ENCODE measurements at regions not wholly inside any gene's neighbourhood (a gene's known extent, or its start where the extent isn't known, plus 50 kb on each side); places are given as distances from the start of the nearest gene placed in this dataset.

DNA sequence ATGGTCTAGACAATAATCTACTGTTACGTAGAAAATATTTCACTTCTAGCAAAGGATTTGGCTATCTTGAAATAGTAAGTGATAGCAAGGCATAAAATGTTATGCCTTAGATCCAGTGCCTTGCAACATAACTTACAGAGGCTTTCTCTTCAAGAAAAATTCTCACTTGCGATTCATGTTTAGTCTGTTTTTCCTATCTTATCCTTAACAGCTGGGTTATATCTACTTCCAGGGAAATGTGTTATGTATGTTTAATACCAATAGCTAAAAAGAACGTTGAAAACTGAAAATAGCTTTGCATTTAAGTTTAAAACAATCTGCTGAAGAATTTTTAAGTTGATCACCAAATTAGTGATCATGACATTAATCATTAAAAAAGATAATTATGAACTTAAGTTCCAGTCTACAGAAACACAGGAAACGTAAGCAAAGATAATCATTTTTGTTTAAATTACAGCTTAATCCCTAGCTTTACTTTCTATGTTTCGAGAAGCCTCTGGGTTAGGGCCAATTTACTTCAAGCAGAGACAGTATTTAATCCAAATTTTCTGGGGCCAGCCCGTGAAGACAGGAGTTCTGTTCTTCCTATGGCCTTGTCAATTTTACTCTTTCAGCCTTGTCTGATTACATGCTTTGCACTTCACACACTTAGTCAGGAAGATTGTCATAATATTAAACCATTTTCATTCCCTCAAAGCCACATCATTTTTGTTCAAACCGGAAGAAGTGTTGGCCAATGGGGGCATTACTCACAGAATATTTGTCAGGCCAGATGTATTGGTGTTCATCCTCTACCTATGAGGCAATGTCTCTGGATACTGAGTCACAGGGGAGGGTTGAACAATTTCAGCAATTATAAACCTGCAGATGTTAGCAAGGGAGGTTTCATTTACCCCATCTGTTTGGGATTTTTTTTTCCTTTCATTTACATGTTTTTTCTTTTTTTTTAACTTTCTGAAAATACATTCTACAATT lies 1132.9 kb upstream of the ZEB2 start:
- no peaks in the 10 kb centered on the region for H3K36me3 ChIP-seq (ENCODE audit: insufficient read depth)
- H3K27ac ChIP-seq (ENCODE audit: low read depth), result no peak overlapping the region
- H3K4me3 ChIP-seq (ENCODE audit: low read depth, low read length), result no peak overlapping the region
- DNase-seq (ENCODE audit: extremely low spot score), result peak; percentile 23
- no peaks in the 10 kb centered on the region for H3K4me1 ChIP-seq (ENCODE audit: insufficient read depth)
- 29% methylated on average over 7 of the region's 7 CpGs for WGBS

DNA sequence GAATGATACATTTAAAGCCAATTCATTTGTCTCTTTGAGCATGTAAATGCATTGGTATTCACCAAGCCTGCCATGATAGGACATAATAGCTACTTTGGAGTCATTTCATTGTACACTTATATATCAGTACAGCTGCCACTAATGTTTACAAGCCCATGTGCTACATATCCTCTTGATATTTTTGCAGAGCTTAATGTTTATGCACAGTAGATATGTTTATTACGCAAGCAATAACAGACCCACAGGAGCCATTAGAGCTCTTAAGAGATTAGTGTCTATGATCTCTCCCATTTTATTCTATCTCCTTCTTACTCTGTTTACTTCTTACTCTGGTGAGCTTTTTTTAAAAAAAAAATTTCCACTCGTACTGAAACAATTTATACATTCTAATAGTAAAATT lies 1132.1 kb upstream of the ZEB2 start:
- Histone ChIP-seq H3K27ac (ENCODE audit: low read depth) (no peak overlapping the region), H3K4me1 (ENCODE audit: insufficient read depth) (no peaks in the 10 kb centered on the region), H3K4me3 (ENCODE audit: low read depth, low read length) (no peak overlapping the region), H3K36me3 (ENCODE audit: insufficient read depth) (no peaks in the 10 kb centered on the region)
- no peak for DNase-seq (ENCODE audit: extremely low spot score)
- WGBS, result 46% methylated on average over 2 of the region's 2 CpGs

DNA sequence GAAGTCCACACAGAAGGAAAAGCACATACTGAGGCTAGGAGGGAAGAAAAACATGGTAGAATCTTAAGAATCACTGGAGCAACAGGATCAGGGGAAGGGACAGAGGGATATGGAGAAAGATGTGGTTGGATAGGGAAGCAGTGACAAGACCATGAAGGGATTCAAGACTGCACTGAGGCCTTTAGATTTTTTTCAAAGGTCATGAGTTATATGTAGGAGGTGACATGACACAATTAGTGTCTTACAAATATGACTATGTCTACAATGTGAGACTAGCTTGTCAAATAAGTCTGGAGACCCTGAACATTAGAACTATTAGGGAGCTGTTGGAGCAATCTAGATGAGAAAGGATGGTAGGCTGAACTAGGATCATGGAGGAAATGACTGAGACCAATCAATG lies 1130.3 kb upstream of the ZEB2 start:
- DNase-seq (ENCODE audit: extremely low spot score), result no peak
- H3K27ac ChIP-seq (ENCODE audit: low read depth), result no peak overlapping the region
- H3K4me3 ChIP-seq (ENCODE audit: low read depth, low read length), result no peak overlapping the region
- H3K36me3 ChIP-seq (ENCODE audit: insufficient read depth), result no peaks in the 10 kb centered on the region
- no peaks in the 10 kb centered on the region for H3K4me1 ChIP-seq (ENCODE audit: insufficient read depth)

DNA sequence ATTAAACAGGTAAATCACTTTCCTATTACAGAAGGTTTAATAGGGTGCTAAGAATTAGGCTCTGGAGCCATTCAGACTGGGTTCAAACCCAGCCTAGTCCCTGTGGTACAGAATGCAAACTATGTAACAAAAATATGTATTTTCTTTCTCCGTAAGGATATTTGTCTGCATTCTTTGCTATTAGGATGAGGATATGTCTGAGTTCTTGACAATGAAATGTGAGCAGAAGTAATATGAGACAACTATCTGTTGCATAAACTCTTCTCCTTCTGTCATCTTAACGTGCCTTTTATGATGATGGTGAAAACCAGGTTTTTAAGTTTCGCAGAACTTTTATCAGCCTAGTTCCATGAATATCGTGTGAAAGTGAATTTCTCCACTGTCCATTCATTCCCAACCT lies 1129.1 kb upstream of the ZEB2 start:
- H3K27ac ChIP-seq (ENCODE audit: low read depth), result no peak overlapping the region
- H3K4me1 ChIP-seq (ENCODE audit: insufficient read depth), result no peaks in the 10 kb centered on the region
- H3K36me3 ChIP-seq (ENCODE audit: insufficient read depth), result no peaks in the 10 kb centered on the region
- DNase-seq (ENCODE audit: extremely low spot score), result no peak
- WGBS, result 88% methylated on average over 4 of the region's 4 CpGs
- no peak overlapping the region for H3K4me3 ChIP-seq (ENCODE audit: low read depth, low read length)

DNA sequence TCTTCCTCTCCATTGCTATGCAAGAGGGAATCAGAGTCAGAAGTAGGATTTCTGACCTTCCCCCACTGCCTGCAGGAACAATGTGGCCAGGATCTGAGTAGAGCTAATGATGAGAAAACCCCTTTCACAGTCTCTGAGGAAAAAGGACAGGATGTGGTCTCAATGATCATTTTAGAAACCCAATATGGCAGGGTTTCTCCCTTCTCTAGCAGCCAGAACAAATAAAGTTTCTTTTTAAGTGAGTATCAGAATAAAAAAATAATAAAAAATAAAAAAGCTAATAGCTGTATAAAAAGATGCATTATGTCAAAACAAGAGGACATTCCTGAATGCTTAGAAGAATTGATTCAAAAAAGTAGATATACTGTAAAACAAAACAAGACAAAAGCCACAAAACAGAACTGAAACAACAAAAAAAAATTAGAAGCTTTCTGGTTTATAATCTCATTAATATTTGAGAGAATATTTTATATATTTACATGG lies 1124.9 kb upstream of the ZEB2 start:
- DNase-seq (ENCODE audit: extremely low spot score), result no peak
- no peak overlapping the region for H3K27ac ChIP-seq (ENCODE audit: low read depth)
- no peak overlapping the region for H3K4me3 ChIP-seq (ENCODE audit: low read depth, low read length)
- no peaks in the 10 kb centered on the region for H3K36me3 ChIP-seq (ENCODE audit: insufficient read depth)
- no peaks in the 10 kb centered on the region for H3K4me1 ChIP-seq (ENCODE audit: insufficient read depth)

DNA sequence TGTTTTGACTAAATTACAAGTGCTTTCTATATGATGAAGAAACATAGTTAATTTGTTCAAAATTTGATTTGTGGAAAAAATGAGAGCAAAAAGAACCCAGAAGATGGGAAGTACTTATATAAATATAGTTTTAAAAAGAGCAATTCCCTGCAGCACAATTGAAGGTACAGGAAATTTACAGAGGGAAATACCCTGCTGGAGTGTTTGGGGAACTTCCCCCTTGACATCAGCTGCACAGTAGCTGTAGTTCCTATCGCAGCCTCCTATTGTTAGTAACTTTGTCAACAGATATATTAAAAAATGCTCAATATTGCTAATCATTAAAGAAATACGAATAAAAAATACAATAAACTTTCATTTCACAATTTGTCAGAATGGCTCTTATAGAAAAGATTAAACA lies 1118.8 kb upstream of the ZEB2 start:
- H3K4me1 ChIP-seq (ENCODE audit: insufficient read depth), result no peaks in the 10 kb centered on the region

DNA sequence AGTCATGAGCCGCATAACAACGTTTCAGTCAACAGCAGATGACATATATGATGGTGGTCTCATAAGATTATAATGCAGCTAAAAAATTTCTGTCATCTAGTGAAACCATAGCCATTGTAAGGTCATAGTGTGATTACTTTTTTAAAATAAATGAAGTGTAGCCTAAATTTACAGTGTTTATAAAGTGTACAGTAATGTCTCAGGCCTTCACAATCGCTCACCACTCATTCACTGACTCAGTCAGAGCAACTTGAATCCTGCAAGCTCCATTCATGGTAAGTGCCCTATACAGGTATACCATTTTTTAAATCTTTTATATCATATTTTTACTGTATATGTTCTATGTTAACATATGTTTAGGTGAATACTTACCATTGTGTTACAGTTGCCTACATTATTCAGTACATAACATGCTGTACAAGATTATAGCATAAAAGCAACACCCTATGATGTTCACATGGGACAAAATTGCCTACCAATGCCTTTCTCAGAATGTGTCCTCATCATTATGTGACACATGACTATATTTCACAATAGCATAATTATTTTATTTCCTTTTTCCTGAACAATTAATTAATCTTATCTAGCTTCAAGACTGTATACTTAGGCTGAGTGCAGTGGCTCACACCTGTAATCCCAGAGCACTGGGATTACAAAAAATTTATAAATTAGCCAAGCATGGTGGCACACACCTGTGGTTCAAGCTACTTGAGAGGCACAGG lies 1115.9 kb upstream of the ZEB2 start:
- no peak for DNase-seq (ENCODE audit: extremely low spot score)
- H3K27ac ChIP-seq (ENCODE audit: low read depth), result no peak overlapping the region
- H3K4me1 ChIP-seq (ENCODE audit: insufficient read depth), result no peaks in the 10 kb centered on the region
- no peaks in the 10 kb centered on the region for H3K36me3 ChIP-seq (ENCODE audit: insufficient read depth)
- no peak overlapping the region for H3K4me3 ChIP-seq (ENCODE audit: low read depth, low read length)
- WGBS, result 94% methylated on average over 3 of the region's 3 CpGs

More for the DNA sequence above, 1118.8 kb upstream of the ZEB2 start:
- Histone ChIP-seq H3K27ac (ENCODE audit: low read depth) (no peak overlapping the region), H3K4me3 (ENCODE audit: low read depth, low read length) (no peak overlapping the region), H3K36me3 (ENCODE audit: insufficient read depth) (no peaks in the 10 kb centered on the region)
- 76% methylated on average over 2 of the region's 2 CpGs for WGBS
- DNase-seq (ENCODE audit: extremely low spot score), result no peak

DNA sequence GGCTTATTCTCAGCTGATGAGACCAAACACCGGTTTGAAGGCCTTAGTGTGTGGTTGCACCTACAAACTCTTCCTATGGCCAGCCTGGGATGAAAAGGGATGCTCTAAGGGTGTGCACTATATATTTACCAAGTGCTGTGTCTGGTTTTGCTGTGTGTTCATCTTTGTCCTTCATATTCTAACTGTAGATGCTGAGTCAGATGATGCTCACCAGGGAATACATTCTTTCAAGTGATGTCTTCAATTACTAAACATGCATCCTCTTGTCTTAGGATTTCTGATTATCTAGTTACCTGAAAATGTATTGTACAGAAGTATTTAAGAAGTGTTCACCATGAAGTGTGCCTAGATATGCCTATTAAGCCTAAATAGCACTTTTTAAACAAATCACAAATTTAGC lies 1111.6 kb upstream of the ZEB2 start:
- no peak for DNase-seq (ENCODE audit: extremely low spot score)
- 96% methylated on average over 1 of the region's 1 CpG for WGBS
- H3K36me3 ChIP-seq (ENCODE audit: insufficient read depth), result no peaks in the 10 kb centered on the region
- no peaks in the 10 kb centered on the region for H3K4me1 ChIP-seq (ENCODE audit: insufficient read depth)
- no peak overlapping the region for H3K4me3 ChIP-seq (ENCODE audit: low read depth, low read length)
- no peak overlapping the region for H3K27ac ChIP-seq (ENCODE audit: low read depth)

DNA sequence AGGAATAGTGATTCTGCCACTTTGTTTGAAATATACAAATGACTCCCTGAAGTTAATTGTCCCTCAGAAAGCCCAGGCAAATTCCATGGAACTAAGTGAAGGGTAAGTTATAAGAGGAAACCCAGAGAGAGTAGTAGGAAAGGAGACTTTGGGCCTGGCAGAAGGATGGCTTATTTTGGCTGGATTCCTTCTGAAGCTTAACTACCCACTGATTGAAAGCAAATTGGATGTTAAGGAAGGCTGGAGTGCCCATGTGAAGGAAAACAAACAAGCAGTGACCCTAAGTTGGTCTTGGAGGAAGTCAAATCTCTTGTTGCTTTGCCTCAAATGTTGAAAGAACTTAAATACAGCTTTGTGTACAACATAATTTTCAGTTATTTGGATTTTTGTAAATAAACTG lies 1106.4 kb upstream of the ZEB2 start:
- Histone ChIP-seq H3K36me3 (ENCODE audit: insufficient read depth) (no peaks in the 10 kb centered on the region), H3K27ac (ENCODE audit: low read depth) (no peak overlapping the region), H3K4me3 (ENCODE audit: low read depth, low read length) (no peak overlapping the region), H3K4me1 (ENCODE audit: insufficient read depth) (no peaks in the 10 kb centered on the region)
- no peak for DNase-seq (ENCODE audit: extremely low spot score)

DNA sequence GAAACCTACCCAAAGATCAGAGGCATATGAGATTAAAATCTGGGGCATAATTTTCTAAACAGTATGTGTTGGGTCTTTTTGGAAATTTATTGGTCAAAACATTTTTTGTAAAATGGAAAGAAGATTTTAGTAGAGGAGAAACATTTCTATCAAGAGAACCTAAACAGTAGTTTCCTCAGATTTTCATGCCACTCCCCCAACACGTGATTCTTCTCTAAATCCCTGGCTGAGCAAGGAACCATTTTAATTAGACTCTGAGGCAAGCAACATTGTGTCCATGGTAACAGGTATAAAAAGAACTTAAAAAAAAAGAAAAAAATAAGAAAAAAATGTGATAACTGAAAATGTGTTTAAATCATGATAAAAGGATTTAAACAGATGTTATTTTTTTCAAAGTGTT lies 1105.2 kb upstream of the ZEB2 start:
- no peaks in the 10 kb centered on the region for H3K4me1 ChIP-seq (ENCODE audit: insufficient read depth)
- H3K4me3 ChIP-seq (ENCODE audit: low read depth, low read length), result no peak overlapping the region
- 93% methylated on average over 1 of the region's 1 CpG for WGBS
- H3K36me3 ChIP-seq (ENCODE audit: insufficient read depth), result no peaks in the 10 kb centered on the region
- H3K27ac ChIP-seq (ENCODE audit: low read depth), result no peak overlapping the region
- no peak for DNase-seq (ENCODE audit: extremely low spot score)

DNA sequence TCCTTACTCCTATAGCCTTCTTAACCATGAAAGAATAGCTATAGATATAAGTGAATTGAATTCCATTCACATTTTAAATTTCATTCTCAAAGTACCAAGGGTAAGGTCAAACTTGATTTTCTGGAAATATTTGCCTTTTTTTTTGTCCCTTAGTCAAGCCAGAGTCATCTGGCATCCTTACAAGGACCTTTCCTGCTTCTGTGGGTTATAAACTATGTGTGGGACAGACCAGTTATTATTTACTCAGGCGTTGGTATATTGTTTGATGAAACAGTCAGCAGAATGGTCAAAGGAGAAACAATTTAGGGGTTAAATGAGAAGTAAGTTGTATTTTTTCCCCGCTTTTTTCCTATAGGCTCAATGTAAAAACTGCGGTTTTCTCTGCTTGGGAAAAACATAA lies 1103.2 kb upstream of the ZEB2 start:
- WGBS, result 79% methylated on average over 3 of the region's 3 CpGs
- Histone ChIP-seq H3K27ac (ENCODE audit: low read depth) (no peak overlapping the region), H3K4me3 (ENCODE audit: low read depth, low read length) (no peak overlapping the region), H3K4me1 (ENCODE audit: insufficient read depth) (no peaks in the 10 kb centered on the region), H3K36me3 (ENCODE audit: insufficient read depth) (no peaks in the 10 kb centered on the region)
- DNase-seq (ENCODE audit: extremely low spot score), result no peak

DNA sequence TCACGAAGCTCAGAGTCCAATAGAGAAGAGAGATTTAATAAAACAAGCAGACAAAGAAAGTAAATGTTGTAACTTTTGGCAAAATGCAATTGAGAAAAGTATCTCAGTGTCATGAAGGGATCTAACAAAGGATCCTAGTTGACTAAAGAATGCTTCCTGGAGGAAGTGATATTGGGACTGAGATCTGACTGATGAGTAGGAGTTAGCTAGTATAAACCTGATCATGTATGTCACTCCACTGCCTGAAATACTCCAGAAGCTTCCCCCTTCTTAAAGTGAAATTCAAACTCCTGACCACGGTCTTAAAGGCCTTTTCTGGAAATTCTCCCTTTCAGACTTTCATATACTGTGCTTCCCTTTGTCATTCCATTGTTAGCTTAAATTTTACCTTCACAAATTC lies 1102.4 kb upstream of the ZEB2 start:
- H3K4me3 ChIP-seq (ENCODE audit: low read depth, low read length), result no peak overlapping the region
- WGBS, result 93% methylated on average over 2 of the region's 2 CpGs
- H3K4me1 ChIP-seq (ENCODE audit: insufficient read depth), result no peaks in the 10 kb centered on the region
- no peak overlapping the region for H3K27ac ChIP-seq (ENCODE audit: low read depth)
- no peaks in the 10 kb centered on the region for H3K36me3 ChIP-seq (ENCODE audit: insufficient read depth)
- DNase-seq (ENCODE audit: extremely low spot score), result no peak

DNA sequence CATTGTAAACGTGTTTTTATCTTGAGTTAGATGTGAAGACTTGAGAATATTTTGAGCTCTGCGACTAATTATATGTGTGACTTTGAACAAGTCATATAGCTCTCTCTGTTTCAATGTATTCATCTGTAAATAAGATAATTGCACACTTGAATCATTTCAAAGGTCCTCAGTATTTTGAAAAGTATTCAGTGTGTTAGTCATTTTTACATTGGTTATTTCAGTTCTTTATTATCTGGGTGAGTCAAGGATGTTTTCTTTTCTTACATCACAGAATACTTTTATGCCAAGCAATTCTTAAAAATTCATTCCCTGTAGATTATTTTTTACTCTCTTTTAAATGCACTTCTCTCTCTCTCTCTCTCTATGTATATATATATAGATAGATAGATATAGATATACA lies 1098.0 kb upstream of the ZEB2 start:
- Histone ChIP-seq H3K36me3 (ENCODE audit: insufficient read depth) (no peaks in the 10 kb centered on the region), H3K4me3 (ENCODE audit: low read depth, low read length) (no peak overlapping the region), H3K27ac (ENCODE audit: low read depth) (no peak overlapping the region), H3K4me1 (ENCODE audit: insufficient read depth) (no peaks in the 10 kb centered on the region)
- DNase-seq (ENCODE audit: extremely low spot score), result no peak
- WGBS, result 76% methylated on average over 2 of the region's 2 CpGs

DNA sequence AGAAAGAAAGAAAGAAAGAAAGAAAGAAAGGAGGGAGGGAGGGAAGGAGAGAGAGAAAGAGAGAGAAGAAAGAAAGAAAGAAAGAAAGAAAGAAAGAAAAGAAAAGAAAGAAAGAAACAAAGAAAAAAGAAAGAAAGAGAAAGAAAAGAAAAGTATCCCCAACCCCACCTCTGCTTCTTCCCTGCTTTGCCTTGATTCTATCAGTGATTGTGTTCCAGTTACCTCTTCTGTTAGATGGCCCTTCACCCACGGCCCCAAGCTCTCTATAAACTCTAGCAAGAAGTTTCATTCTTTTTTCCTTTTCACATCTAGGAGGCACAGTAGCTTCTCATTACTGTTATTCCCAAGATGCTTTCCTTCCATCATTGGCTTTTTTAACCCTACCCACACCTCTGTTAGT lies 1097.5 kb upstream of the ZEB2 start:
- no peak overlapping the region for H3K4me3 ChIP-seq (ENCODE audit: low read depth, low read length)
- DNase-seq (ENCODE audit: extremely low spot score), result no peak
- no peaks in the 10 kb centered on the region for H3K4me1 ChIP-seq (ENCODE audit: insufficient read depth)
- H3K36me3 ChIP-seq (ENCODE audit: insufficient read depth), result no peaks in the 10 kb centered on the region
- H3K27ac ChIP-seq (ENCODE audit: low read depth), result no peak overlapping the region
- WGBS, result 93% methylated on average over 1 of the region's 1 CpG
